ENCODE measurements at regions not wholly inside any gene's neighbourhood (a gene's known extent, or its start where the extent isn't known, plus 50 kb on each side); places are given as distances from the start of the nearest gene placed in this dataset.

DNA sequence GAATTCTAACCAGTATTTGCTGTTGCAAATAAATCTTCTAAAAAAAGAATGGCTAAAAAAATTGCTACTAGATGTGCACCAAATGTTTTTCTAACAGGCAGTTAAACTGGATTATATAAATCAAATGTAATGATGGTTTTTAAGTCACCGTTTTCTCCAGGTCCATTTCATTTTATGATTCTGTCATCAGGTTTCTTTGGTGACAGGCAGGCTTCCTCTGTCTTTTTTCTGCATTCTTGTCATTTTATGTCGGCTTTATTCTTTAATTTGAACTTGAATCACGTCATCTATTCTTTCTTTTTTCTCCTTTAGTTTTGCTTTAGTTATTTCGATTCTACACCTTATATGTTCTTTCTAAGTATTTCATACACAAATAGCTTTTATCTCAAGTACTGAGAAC is 212.5 kb downstream of the SOCS6 start:
- DNase-seq (ENCODE audit: low spot score): no peak

GRCh38 chr18:70500748-70501147 is 211.9 kb downstream of the SOCS6 start:
- DNase-seq (ENCODE audit: low spot score): no peak

GRCh38 chr18:70499218-70499691 is 210.4 kb downstream of the SOCS6 start:
- no peak for DNase-seq (ENCODE audit: low spot score)

- no peak for DNase-seq (ENCODE audit: low spot score)
These were observed 207.8 kb downstream of the SOCS6 start for GRCh38 chr18:70496353-70497294.

GRCh38 chr18:70494524-70494923 is 205.7 kb downstream of the SOCS6 start:
- DNase-seq (ENCODE audit: low spot score): no peak

GRCh38 chr18:70493461-70493860 is 204.6 kb downstream of the SOCS6 start:
- no peak for DNase-seq (ENCODE audit: low spot score)

DNA sequence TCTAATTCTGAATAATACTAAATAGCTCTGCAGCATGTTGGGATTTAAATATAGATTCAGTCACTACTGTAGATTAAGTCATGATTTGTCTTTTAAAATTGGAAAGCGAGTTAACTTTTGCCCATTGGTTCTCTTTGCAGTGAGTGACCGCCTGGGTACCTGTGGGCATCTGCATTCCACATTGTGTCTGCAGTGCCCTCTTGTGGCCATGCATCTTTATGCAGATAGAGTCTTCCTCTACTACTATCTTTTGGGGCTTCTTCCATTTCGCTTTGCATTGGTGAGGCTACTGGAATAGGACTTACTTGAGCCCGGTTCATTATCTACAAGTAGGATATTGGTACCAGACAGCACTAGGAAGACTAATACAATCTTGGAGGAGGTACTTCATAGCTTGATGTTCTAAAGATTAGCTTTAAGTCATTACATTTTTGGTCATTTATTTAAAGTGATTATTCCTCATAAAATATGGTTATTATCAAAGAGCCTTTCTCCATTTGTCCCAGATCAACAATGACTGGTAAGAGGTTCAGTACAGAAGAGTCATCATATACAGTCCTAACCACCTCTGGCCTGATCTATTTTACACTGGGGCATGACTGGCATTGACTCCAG is 203.0 kb downstream of the SOCS6 start:
- DNase-seq (ENCODE audit: low spot score): peak; percentile 31

GRCh38 chr18:70489986-70490933 is 201.4 kb downstream of the SOCS6 start:
- DNase-seq (ENCODE audit: low spot score): peak; percentile 32

DNA sequence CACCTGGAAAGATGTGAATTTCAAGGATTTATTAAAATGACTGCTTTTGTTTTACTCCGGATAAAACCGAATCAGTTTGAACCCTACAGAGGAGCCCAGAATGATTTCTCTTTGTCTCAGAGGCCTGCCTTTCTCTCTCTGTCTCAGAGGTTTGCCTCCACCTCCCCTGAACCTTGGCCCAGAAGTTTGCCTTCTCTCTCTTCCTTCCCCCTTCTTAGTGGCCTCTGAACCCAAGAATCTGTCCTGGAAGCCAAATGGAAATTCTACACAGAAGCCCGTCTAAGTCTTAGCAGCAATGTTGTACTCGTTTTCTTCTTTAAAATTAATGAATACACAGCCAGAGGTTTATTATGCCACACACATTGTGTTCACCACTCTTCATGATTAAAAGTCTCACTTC is 200.7 kb downstream of the SOCS6 start:
- no peak for DNase-seq (ENCODE audit: low spot score)

DNA sequence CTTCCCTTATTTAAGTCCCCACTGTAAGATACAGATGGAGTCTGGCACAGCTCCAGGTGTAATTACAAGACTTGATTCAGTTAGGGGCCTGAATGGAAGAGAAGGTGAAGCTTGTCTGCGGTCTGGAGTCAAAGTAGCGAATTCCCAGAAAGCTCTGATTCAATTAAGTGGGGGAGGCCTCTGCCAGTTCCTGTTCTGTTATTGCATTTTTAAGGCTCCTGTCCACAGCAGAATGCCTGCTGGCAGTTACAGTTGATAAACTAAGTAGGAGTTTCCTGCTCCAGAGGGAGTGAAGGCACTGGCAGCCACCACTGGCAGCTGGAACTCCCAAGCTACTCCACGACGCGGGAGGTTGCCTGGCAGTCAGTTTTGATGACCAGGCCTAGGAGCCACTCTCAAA is 181.1 kb downstream of the SOCS6 start:
- DNase-seq (ENCODE audit: low spot score): no peak

GRCh38 chr18:70468861-70469547 is 180.2 kb downstream of the SOCS6 start:
- no peak for DNase-seq (ENCODE audit: low spot score)

- peak; percentile 43 for DNase-seq (ENCODE audit: low spot score)
These were observed 175.7 kb downstream of the SOCS6 start for GRCh38 chr18:70464343-70465114.

DNA sequence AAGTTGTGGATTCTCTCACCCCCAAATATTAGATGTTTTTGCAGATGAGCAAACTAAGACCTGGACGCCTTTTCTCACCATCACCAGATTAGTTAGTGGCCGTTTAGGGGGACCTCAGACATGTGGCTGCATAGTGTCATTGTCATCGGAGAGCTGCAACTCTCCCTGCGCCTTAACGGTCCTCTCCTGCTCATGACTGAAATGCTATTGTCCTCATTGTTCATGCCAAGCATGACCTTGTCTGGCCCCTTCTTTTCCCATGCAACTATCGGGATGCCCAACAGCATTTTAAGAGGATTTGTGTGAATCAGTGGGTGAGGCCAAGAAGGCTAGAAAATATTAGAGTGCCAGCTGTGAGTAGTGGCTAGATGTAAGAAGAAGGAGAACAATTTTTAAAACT is 174.2 kb downstream of the SOCS6 start:
- DNase-seq (ENCODE audit: low spot score): no peak

DNA sequence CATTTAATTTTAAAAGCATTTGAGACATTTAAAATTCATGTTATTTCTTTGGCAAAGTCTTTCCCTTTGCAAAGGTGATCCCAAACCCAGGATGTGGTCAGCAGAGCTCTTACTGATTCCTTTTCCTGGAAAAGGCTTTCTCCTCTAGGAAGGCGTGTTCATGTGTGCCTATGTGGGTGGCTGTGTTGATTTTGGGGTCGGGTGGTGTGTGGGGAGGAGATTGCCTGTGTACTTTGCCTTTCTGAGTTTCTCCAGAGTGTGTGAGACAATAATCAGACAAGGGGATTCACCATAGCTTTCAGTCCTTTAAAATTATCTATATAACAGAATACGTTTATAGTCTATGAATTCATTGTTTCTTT is 173.2 kb downstream of the SOCS6 start:
- DNase-seq (ENCODE audit: low spot score): no peak

- DNase-seq (ENCODE audit: low spot score): no peak
These were observed 172.7 kb downstream of the SOCS6 start for GRCh38 chr18:70461323-70462077.

DNA sequence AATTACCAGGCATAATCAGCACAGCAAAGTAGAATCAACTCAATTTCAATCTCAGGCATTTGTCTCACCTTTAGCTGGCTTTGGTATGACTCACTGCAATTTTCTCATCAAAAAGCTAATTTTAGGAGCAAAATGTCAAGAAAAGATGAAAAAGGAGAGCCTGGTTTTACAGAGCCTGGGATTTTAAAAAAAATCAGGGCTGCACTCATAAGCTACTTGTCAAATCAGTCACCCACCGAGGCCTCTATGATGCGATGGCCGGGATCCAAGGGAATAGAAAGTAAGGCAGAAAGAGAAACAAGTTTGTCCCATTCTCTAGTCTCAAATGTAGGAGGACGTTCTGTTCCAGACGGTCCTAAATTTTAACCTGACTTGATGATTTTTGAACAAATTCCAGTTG is 170.9 kb downstream of the SOCS6 start:
- no peak for DNase-seq (ENCODE audit: low spot score)

- DNase-seq (ENCODE audit: low spot score): no peak
These were observed 170.4 kb downstream of the SOCS6 start for GRCh38 chr18:70459251-70459650.

DNA sequence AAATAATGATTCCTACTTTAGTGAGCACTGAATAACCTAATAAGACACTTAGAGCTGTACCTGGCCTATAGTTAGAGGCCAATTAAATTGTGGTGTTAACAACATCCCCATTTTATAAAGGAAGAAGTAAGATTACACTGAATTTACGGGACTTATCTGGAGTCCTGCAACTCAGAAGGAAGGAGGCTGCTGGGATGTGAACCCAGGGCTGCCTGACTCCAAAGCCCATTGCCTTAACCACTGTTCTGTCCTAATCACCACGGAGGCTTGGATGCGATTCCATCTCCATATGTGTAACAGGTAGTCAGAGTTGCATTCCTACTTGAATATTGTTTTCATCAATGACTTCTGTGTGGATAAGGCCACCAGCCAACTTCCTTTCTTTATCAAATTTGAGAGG is 168.9 kb downstream of the SOCS6 start:
- DNase-seq (ENCODE audit: low spot score): no peak

DNA sequence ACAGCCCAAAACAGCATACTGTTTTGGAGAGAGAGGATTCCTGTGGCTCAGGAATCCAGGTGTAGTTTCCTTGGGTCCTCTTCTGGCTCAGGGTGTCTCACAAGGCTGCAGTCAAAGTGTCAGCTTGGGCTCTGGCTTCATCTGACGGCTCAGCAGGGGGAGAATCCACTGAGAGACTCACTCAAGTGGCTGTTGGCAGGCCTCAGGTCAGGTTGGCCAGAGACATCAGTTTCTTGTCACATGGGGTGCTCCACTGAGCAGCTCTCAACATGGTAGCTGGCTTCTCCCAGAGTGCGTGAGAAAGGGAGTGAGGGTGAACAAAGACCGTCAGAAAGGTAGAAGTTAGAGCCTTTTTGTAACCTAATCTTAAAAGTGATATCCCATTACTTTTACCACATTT is 168.4 kb downstream of the SOCS6 start:
- DNase-seq (ENCODE audit: low spot score): no peak

GRCh38 chr18:70456376-70456775 is 167.5 kb downstream of the SOCS6 start:
- DNase-seq (ENCODE audit: low spot score): no peak

Data from SW480 (cell line).